H7 (cell line): ENCODE measurements at regions not wholly inside any gene's neighbourhood (a gene's known extent, or its start where the extent isn't known, plus 50 kb on each side); places are given as distances from the start of the nearest gene placed in this dataset.
"Not testable (repeated sequence)": the region's sequence is repeated elsewhere in the genome, so short reads cannot be mapped to it uniquely, and the experiment has no call there.

Source experiments
- DNase-seq: peaks from one replicate; pipeline ENCODE4 v3.0.0; 2012
- H3K27me3 ChIP-seq: 2 replicates; pipeline ENCODE4 v1.6.0; 2011; ENCODE audit warnings: mild to moderate bottlenecking, low read length; ENCODE audit not compliant: control insufficient read depth, insufficient read depth
- H3K36me3 ChIP-seq: replicated peaks from 2 replicates; pipeline ENCODE4 v1.5.1; 2011; ENCODE audit warnings: low read length; ENCODE audit not compliant: control insufficient read depth, insufficient read depth
- H3K4me3 ChIP-seq: 2 replicates; pipeline ENCODE4 v1.5.1; 2011; ENCODE audit warnings: low read depth, mild to moderate bottlenecking, control low read depth, low read length, moderate library complexity; ENCODE audit not compliant: insufficient read depth

GRCh38 chr1:200262326-200262965, 147.4 kb downstream of the ZNF281 start:
- Histone ChIP-seq H3K36me3 (no peaks in the 10 kb centered on the region), H3K4me3 (no peak overlapping the region), H3K27me3 (no peaks in the 10 kb centered on the region)
- DNase-seq, result peak; percentile 19

- no peaks in the 10 kb centered on the region for H3K36me3 ChIP-seq
- DNase-seq, result no peak
- no peak overlapping the region for H3K4me3 ChIP-seq
- H3K27me3 ChIP-seq, result no peaks in the 10 kb centered on the region
These were observed 149.1 kb downstream of the ZNF281 start for GRCh38 chr1:200260597-200261335.

GRCh38 chr1:200258447-200259375, 151.1 kb downstream of the ZNF281 start:
- Histone ChIP-seq H3K4me3 (no peak overlapping the region), H3K36me3 (no peaks in the 10 kb centered on the region), H3K27me3 (no peaks in the 10 kb centered on the region)
- DNase-seq, result peak; percentile 27

GRCh38 chr1:200257235-200257634, 152.6 kb downstream of the ZNF281 start:
- Histone ChIP-seq H3K36me3 (no peaks in the 10 kb centered on the region), H3K27me3 (no peaks in the 10 kb centered on the region), H3K4me3 (no peak overlapping the region)
- no peak for DNase-seq

- not testable (repeated sequence) for DNase-seq, H3K36me3 ChIP-seq, H3K27me3 ChIP-seq, H3K4me3 ChIP-seq
These were observed 155.2 kb downstream of the ZNF281 start for GRCh38 chr1:200254602-200255001.

GRCh38 chr1:200253774-200254495, 155.9 kb downstream of the ZNF281 start:
- DNase-seq, result no peak
- no peak overlapping the region for H3K4me3 ChIP-seq
- no peaks in the 10 kb centered on the region for H3K36me3 ChIP-seq
- H3K27me3 ChIP-seq, result no peaks in the 10 kb centered on the region

GRCh38 chr1:200252531-200252930, 157.3 kb downstream of the ZNF281 start:
- Histone ChIP-seq H3K27me3 (no peaks in the 10 kb centered on the region), H3K4me3 (no peak overlapping the region), H3K36me3 (no peaks in the 10 kb centered on the region)
- no peak for DNase-seq

- no peak overlapping the region for H3K4me3 ChIP-seq
- no peaks in the 10 kb centered on the region for H3K36me3 ChIP-seq
- H3K27me3 ChIP-seq, result no peaks in the 10 kb centered on the region
- DNase-seq, result no peak
These were observed 159.4 kb downstream of the ZNF281 start for GRCh38 chr1:200250469-200250868.

GRCh38 chr1:200248541-200248940, 161.3 kb downstream of the ZNF281 start:
- DNase-seq, result no peak
- H3K27me3 ChIP-seq, result no peaks in the 10 kb centered on the region
- no peaks in the 10 kb centered on the region for H3K36me3 ChIP-seq
- H3K4me3 ChIP-seq, result no peak overlapping the region

- DNase-seq, result no peak
- Histone ChIP-seq H3K36me3 (no peaks in the 10 kb centered on the region), H3K27me3 (no peaks in the 10 kb centered on the region), H3K4me3 (no peak overlapping the region)
These were observed 162.3 kb downstream of the ZNF281 start for GRCh38 chr1:200247518-200247917.

- Histone ChIP-seq H3K4me3 (no peak overlapping the region), H3K27me3 (no peaks in the 10 kb centered on the region), H3K36me3 (no peaks in the 10 kb centered on the region)
- no peak for DNase-seq
These were observed 164.4 kb downstream of the ZNF281 start for GRCh38 chr1:200245473-200245872.

- no peak for DNase-seq
These were observed 166.8 kb downstream of the ZNF281 start for GRCh38 chr1:200243042-200243437.

GRCh38 chr1:200242110-200243041, 167.5 kb downstream of the ZNF281 start:
- DNase-seq, result no peak
- H3K27me3 ChIP-seq, result no peaks in the 10 kb centered on the region
- H3K36me3 ChIP-seq, result no peaks in the 10 kb centered on the region
- H3K4me3 ChIP-seq, result no peak overlapping the region

More at GRCh38 chr1:200243042-200243437, 166.8 kb downstream of the ZNF281 start:
- no peaks in the 10 kb centered on the region for H3K36me3 ChIP-seq
- no peak overlapping the region for H3K4me3 ChIP-seq
- no peaks in the 10 kb centered on the region for H3K27me3 ChIP-seq
